K562 (cell line): ENCODE measurements at regions not wholly inside any gene's neighbourhood (a gene's known extent, or its start where the extent isn't known, plus 50 kb on each side); places are given as distances from the start of the nearest gene placed in this dataset.

Source experiments
- CHCHD3 ChIP-seq: fragments of 250-450 bp; sonication (Bioruptor Pico); IDR thresholded peaks from 2 replicates; pipeline ENCODE4 v2.1.2; 2022; ENCODE audit warnings: mild to moderate bottlenecking
- CTCF ChIP-seq, 3 experiments: IDR thresholded peaks in 2 of 3; conservative IDR thresholded peaks in 1 of 3; 2 replicates each; pipeline ENCODE4 v1.5.1; 2011 to 2012; ENCODE audit warnings: low read length in 3 of 3, mild to moderate bottlenecking in 3 of 3, control low read depth in 2 of 3, improper control_type of control experiment in 1 of 3, inconsistent platforms in 1 of 3, low read depth in 1 of 3, mixed read lengths in 1 of 3, moderate library complexity in 1 of 3; ENCODE audit not compliant: insufficient read depth in 2 of 3
- JUND ChIP-seq, 2 experiments: IDR thresholded peaks; 2 replicates in 1 of 2; 3 replicates in 1 of 2; pipeline ENCODE4 v1.6.1; 2011; ENCODE audit warnings: borderline replicate concordance in 2 of 2, low read depth in 2 of 2, low read length in 2 of 2, improper control_type of control experiment in 1 of 2, missing biosample characterization in 1 of 2, missing genetic modification characterization in 1 of 2, missing genetic modification reagents in 1 of 2
- KDM4B ChIP-seq, 2 experiments: fragments of 450-650 bp in 1 of 2; sonication (generic) in 1 of 2; IDR thresholded peaks; 2 replicates each; pipeline ENCODE4 v1.6.1; 2016 to 2017; ENCODE audit warnings: borderline replicate concordance in 2 of 2, antibody characterized with exemption in 1 of 2, low read depth in 1 of 2, mild to moderate bottlenecking in 1 of 2
- PHB2 ChIP-seq: fragments of 450-650 bp; IDR thresholded peaks from 2 replicates; pipeline ENCODE4 v1.6.1; 2017; ENCODE audit warnings: low read depth
- POLR2AphosphoS5 ChIP-seq: IDR thresholded peaks from 2 replicates; pipeline ENCODE4 v1.6.1; 2011; ENCODE audit warnings: mild to moderate bottlenecking, low read depth, low read length, moderate library complexity; ENCODE audit not compliant: control insufficient read depth, insufficient read depth
- RBM25 ChIP-seq: fragments of 200-400 bp; formaldehyde crosslinking; IDR thresholded peaks from 2 replicates; pipeline ENCODE4 v1.6.1; 2018; ENCODE audit warnings: low read length, low read depth, moderate library complexity; ENCODE audit not compliant: severe bottlenecking
- ZBTB49 ChIP-seq: sonication (generic); formaldehyde crosslinking; IDR thresholded peaks from 2 replicates; pipeline ENCODE4 v1.8.0; 2022; ENCODE audit warnings: missing genetic modification reagents, mild to moderate bottlenecking, borderline replicate concordance
- ZNF277 ChIP-seq: fragments of 250-450 bp; sonication (Bioruptor Pico); IDR thresholded peaks from 2 replicates; pipeline ENCODE4 v1.8.0; 2022; ENCODE audit warnings: inconsistent platforms, mild to moderate bottlenecking, moderate library complexity, borderline replicate concordance
- ZNF318 ChIP-seq, 2 experiments: fragments of 450-650 bp; IDR thresholded peaks; 2 replicates each; pipeline ENCODE4 v1.6.1; 2016; ENCODE audit warnings: mild to moderate bottlenecking in 2 of 2, borderline replicate concordance in 1 of 2, low read depth in 1 of 2, moderate library complexity in 1 of 2
- ZNF695 ChIP-seq: fragments of 450-650 bp; formaldehyde crosslinking; IDR thresholded peaks from 2 replicates; pipeline ENCODE4 v1.4.0; 2020; ENCODE audit warnings: mild to moderate bottlenecking, moderate library complexity
- ZNF717 ChIP-seq: fragments of 250-450 bp; sonication (Bioruptor Pico); IDR thresholded peaks from 2 replicates; pipeline ENCODE4 v1.5.0; 2021

GRCh38 chr9:12352045-12352315 is 341.2 kb upstream of the TYRP1 start:
- TF ChIP-seq CTCF (IDR thresholded peaks at IDR 0.05 in 2 of 3, conservative IDR thresholded peaks at IDR 0.05 in 1 of 3; ENCODE audit: insufficient read depth in 2 of 3, low read depth in 1 of 3, low read length in 3 of 3) (no peak), ZNF277 (CRISPR knock-in tag) (no peak), ZNF318 (IDR thresholded peaks at IDR 0.05; ENCODE audit: borderline replicate concordance in 1 of 2, low read depth in 1 of 2) (no peak), CHCHD3 (CRISPR knock-in tag) (no peak), ZNF695 (no peak), KDM4B (IDR thresholded peaks at IDR 0.05; ENCODE audit: borderline replicate concordance in 2 of 2, low read depth in 1 of 2) (no peak), ZBTB49 (CRISPR knock-in tag) (no peak), RBM25 (no peak), ZNF717 (CRISPR knock-in tag) (no peak), PHB2 (no peak), POLR2AphosphoS5 (no peak), JUND (IDR thresholded peaks at IDR 0.05; ENCODE audit: borderline replicate concordance, low read depth, low read length) (no peak), JUND (tag; IDR thresholded peaks at IDR 0.05; ENCODE audit: borderline replicate concordance, low read depth, low read length) (no peak)
